Bronchial epithelial cell (primary cell): ENCODE measurements at regions not wholly inside any gene's neighbourhood (a gene's known extent, or its start where the extent isn't known, plus 50 kb on each side); places are given as distances from the start of the nearest gene placed in this dataset.

Experiments used
- DNase-seq: peaks from one replicate; pipeline ENCODE4 v3.0.0-alpha.2; 2010; ENCODE audit warnings: low read depth
- FAIRE-seq: peaks from 2 replicates; lab custom pipeline; 2011; peaks lifted over from hg19 to GRCh38; lab: Jason Lieb, UNC
- H3K27me3 ChIP-seq: 2 replicates; pipeline ENCODE4 v1.5.1; 2011; ENCODE audit warnings: low read length; ENCODE audit not compliant: control insufficient read depth, insufficient read depth
- H3K36me3 ChIP-seq: 2 replicates; pipeline ENCODE4 v1.5.1; 2011; ENCODE audit warnings: low read length; ENCODE audit not compliant: control insufficient read depth, insufficient read depth
- H3K4me3 ChIP-seq: 2 replicates; pipeline ENCODE4 v1.5.1; 2011; ENCODE audit warnings: mild to moderate bottlenecking, low read depth, low read length, control low read depth
- TF ChIP-seq, protein P1 (sequence below): IDR thresholded peaks from 2 replicates; pipeline ENCODE4 v1.5.1; 2011; ENCODE audit warnings: mild to moderate bottlenecking, moderate library complexity, low read length, control low read depth, inconsistent platforms; ENCODE audit not compliant: insufficient read depth, severe bottlenecking

DNA sequence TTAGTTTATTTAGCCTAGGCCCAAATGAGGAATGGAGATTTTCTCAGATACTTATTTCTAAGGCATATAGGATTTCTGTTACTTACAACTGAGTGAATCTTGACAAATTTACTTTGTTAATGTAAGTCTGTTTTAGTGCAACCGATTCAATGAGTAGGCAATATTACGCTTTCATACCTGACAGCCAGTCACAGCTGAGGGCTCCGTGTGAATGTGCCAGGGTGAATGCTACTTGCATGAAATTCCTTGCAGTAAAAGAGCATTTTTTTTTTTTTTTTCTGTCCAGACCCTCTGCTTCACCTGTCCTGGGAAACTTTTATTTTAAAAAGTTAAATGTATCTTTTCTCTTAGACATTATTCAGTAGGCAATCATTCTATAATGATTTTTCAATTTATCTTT lies 1100.0 kb downstream of the FAT4 start:
- DNase-seq: no peak
- Histone ChIP-seq H3K27me3 (no peaks in the 10 kb centered on the region), H3K36me3 (no peaks in the 10 kb centered on the region), H3K4me3 (no peak overlapping the region)
- no peak for FAIRE-seq
- TF ChIP-seq, protein P1, sequence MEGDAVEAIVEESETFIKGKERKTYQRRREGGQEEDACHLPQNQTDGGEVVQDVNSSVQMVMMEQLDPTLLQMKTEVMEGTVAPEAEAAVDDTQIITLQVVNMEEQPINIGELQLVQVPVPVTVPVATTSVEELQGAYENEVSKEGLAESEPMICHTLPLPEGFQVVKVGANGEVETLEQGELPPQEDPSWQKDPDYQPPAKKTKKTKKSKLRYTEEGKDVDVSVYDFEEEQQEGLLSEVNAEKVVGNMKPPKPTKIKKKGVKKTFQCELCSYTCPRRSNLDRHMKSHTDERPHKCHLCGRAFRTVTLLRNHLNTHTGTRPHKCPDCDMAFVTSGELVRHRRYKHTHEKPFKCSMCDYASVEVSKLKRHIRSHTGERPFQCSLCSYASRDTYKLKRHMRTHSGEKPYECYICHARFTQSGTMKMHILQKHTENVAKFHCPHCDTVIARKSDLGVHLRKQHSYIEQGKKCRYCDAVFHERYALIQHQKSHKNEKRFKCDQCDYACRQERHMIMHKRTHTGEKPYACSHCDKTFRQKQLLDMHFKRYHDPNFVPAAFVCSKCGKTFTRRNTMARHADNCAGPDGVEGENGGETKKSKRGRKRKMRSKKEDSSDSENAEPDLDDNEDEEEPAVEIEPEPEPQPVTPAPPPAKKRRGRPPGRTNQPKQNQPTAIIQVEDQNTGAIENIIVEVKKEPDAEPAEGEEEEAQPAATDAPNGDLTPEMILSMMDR: no peak

DNA sequence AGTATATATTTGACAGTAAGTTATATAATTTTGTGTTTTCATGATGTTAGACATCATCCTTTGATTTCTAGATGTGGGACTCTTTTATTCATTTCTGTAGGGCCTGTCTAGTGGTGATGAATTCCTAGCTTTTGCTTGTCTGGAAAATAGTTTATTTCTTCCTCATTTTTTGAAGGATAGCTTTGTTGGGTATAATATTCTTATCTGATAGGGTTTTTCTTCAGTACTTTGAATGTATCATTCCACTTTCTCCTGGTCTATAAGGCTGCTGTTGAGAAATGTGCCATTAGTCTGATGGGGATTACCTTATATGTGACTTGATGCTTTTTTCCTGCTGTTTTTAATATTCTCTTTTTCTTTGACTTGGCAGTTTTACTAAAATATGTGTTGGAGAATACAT lies 1104.5 kb downstream of the FAT4 start:
- H3K36me3 ChIP-seq: no peaks in the 10 kb centered on the region
- TF ChIP-seq, protein P1: no peak
- H3K4me3 ChIP-seq: no peak overlapping the region
- H3K27me3 ChIP-seq: no peaks in the 10 kb centered on the region
- DNase-seq (no peak), FAIRE-seq (no peak)

DNA sequence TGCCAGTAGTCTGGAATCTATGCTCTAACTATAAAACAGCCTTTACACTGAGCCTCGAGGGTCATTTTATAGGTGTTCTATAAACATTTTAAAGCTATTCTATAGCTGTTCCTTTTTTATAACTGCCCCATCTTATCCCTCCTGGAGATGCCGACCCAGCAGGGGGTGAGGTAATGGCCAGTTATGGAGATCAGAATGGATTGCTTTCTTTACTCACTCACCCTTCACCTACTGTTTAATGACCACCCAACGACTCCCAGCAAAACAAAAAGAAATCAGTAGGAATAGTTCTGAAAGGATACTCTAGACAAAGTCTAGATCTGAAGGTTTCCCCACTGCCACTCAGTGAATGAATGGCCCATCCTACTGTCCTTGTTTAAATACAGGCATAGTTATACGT lies 1113.1 kb downstream of the FAT4 start:
- TF ChIP-seq, protein P1: no peak
- DNase-seq: no peak
- Histone ChIP-seq H3K36me3 (no peaks in the 10 kb centered on the region), H3K4me3 (no peak overlapping the region), H3K27me3 (no peaks in the 10 kb centered on the region)
- no peak for FAIRE-seq

DNA sequence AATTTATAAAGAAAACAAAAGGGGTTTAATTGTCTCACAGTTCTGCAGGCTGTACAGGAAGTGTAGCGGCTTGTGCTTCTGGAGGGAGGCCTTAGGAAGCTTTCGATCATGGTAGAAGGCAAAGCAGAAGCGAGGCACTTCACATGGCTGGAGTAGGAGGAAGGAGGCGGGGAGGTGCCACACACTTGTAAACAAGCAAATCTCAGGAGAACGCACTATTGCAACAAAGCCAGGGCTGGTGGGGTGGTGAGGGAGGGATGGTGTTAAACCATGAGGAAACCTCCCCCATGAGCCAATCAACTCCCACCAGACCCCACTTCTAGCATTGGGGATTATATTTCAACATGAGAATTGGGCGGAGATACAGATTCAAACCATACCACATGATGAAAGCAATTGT lies 1116.3 kb downstream of the FAT4 start:
- no peaks in the 10 kb centered on the region for H3K27me3 ChIP-seq
- DNase-seq (no peak), FAIRE-seq (no peak)
- no peaks in the 10 kb centered on the region for H3K36me3 ChIP-seq
- H3K4me3 ChIP-seq: no peak overlapping the region
- TF ChIP-seq, protein P1: no peak

DNA sequence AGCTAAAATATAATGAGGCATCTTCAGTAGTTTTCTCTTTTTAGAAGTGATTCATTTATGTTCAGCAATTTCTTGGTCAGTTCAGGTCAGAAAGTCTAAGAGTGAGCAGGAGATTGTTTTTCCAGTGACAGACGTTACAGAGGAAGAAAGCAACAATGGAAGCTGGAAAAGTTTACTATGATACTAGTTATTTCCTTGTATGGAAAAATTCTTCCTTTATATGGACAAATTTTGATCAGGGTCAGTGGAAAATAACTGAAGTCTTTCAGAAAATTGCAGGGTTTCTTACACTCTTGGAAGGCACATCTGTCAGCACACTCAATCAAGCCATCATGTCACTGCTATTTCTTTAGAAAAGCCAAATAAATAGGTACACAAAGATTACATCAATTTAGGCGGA lies 1120.7 kb downstream of the FAT4 start:
- Histone ChIP-seq H3K4me3 (no peak overlapping the region), H3K36me3 (no peaks in the 10 kb centered on the region), H3K27me3 (no peaks in the 10 kb centered on the region)
- FAIRE-seq (no peak), DNase-seq (no peak)
- TF ChIP-seq, protein P1: no peak

DNA sequence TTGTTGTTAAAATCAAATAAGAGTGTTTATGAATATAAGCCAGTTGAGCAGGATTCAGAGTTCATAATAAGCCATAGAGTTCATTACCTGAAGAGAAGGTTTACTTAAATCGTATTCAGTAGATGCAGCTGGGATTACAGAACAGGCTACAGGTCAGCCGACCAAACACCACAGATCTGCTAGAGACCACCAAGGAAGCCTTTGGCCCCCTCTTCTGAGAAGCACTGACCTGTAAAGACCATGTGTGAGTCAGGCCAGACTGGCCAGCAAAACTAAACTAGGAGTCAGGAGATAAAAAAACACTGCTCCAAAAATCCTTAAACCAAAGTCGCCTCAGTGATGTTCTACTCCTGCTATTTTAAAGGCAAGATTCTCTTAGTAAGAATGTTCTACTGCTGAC lies 1125.5 kb downstream of the FAT4 start:
- FAIRE-seq (no peak), DNase-seq (no peak)
- H3K36me3 ChIP-seq: no peaks in the 10 kb centered on the region
- H3K27me3 ChIP-seq: no peaks in the 10 kb centered on the region
- no peak overlapping the region for H3K4me3 ChIP-seq
- TF ChIP-seq, protein P1: no peak
